CD14-positive monocyte (primary cell): ENCODE measurements at regions not wholly inside any gene's neighbourhood (a gene's known extent, or its start where the extent isn't known, plus 50 kb on each side); places are given as distances from the start of the nearest gene placed in this dataset.

Experiments used
- DNase-seq, 3 donors: peaks; one replicate each; pipeline ENCODE4 v3.0.0-alpha.2; 2011 to 2022
- H2AFZ ChIP-seq: 2 replicates; pipeline ENCODE4 v1.6.0; 2012; ENCODE audit warnings: mild to moderate bottlenecking, low read depth, low read length, inconsistent platforms; ENCODE audit not compliant: insufficient read depth, poor library complexity, severe bottlenecking
- H3K27ac ChIP-seq, 2 donors: 1 replicate in 1 of 2; 2 replicates in 1 of 2; pipeline ENCODE4 v1.5.1; 2012 to 2013; ENCODE audit warnings: low read length in 2 of 2, control low read depth in 1 of 2, inconsistent platforms in 1 of 2, low read depth in 1 of 2, mild to moderate bottlenecking in 1 of 2
- H3K27me3 ChIP-seq, 2 donors: one replicate each; pipeline versions ENCODE4 v1.6.0 to v1.6.1; 2011 to 2013; ENCODE audit warnings: low read length in 2 of 2; ENCODE audit not compliant: control insufficient read depth in 2 of 2, insufficient read depth in 2 of 2
- H3K36me3 ChIP-seq, 2 donors: replicated peaks in 1 of 2; 1 replicate in 1 of 2; 2 replicates in 1 of 2; pipeline versions ENCODE4 v1.5.1 to v1.6.1; 2012 to 2013; ENCODE audit warnings: low read length in 2 of 2, control low read depth in 1 of 2, inconsistent platforms in 1 of 2, mild to moderate bottlenecking in 1 of 2; ENCODE audit not compliant: insufficient read depth in 2 of 2, control insufficient read depth in 1 of 2
- H3K4me1 ChIP-seq, 2 donors: 1 replicate in 1 of 2; 2 replicates in 1 of 2; pipeline versions ENCODE4 v1.5.1 to v1.6.1; 2012 to 2013; ENCODE audit warnings: low read length in 2 of 2, control low read depth in 1 of 2, inconsistent platforms in 1 of 2, mild to moderate bottlenecking in 1 of 2, moderate library complexity in 1 of 2; ENCODE audit not compliant: insufficient read depth in 2 of 2, control insufficient read depth in 1 of 2
- H3K4me2 ChIP-seq: replicated peaks from 2 replicates; pipeline ENCODE3; 2012; ENCODE audit warnings: low read length, moderate library complexity, mild to moderate bottlenecking; ENCODE audit not compliant: poor library complexity, severe bottlenecking; ENCODE audit errors: extremely low read depth
- H3K4me3 ChIP-seq, 3 experiments: fragments of 200-600 bp in 1 of 3; sonication (generic) in 1 of 3; replicated peaks in 1 of 3; 1 replicate in 2 of 3; 2 replicates in 1 of 3; pipeline ENCODE4 v1.5.1; 2011 to 2013; ENCODE audit warnings: low read length in 3 of 3, mild to moderate bottlenecking in 3 of 3, control low read depth in 2 of 3, low read depth in 2 of 3, inconsistent platforms in 1 of 3, moderate library complexity in 1 of 3
- H3K79me2 ChIP-seq: 2 replicates; pipeline ENCODE4 v1.6.0; 2012; ENCODE audit warnings: mild to moderate bottlenecking, control low read depth, inconsistent platforms, low read length, moderate library complexity; ENCODE audit not compliant: insufficient read depth
- H3K9ac ChIP-seq: 2 replicates; pipeline ENCODE4 v1.6.0; 2017; ENCODE audit warnings: low read length, mild to moderate bottlenecking; ENCODE audit not compliant: insufficient read depth, poor library complexity, severe bottlenecking
- H3K9me3 ChIP-seq, 2 donors: replicated peaks in 1 of 2; 1 replicate in 1 of 2; 2 replicates in 1 of 2; pipeline versions ENCODE4 v1.5.1 to v1.6.1; 2012 to 2013; ENCODE audit warnings: low read length in 2 of 2, control low read depth in 1 of 2; ENCODE audit not compliant: control insufficient read depth in 1 of 2, insufficient read depth in 1 of 2
- H4K20me1 ChIP-seq: 2 replicates; pipeline ENCODE4 v1.6.0; 2012; ENCODE audit warnings: mild to moderate bottlenecking, low read length, control low read depth, moderate library complexity; ENCODE audit not compliant: insufficient read depth
- H3K27ac Mint-ChIP-seq, 7 donors: one replicate each; pipeline ENCODE4 v1.8.0; 2020; ENCODE audit warnings: mild to moderate bottlenecking in 7 of 7, mixed read lengths in 7 of 7, moderate library complexity in 6 of 7, inconsistent platforms in 2 of 7
- H3K27me3 Mint-ChIP-seq, 3 donors: one replicate each; pipeline ENCODE4 v1.8.0; 2021 to 2022; ENCODE audit warnings: low read depth in 3 of 3, mild to moderate bottlenecking in 3 of 3, mixed read lengths in 3 of 3, moderate library complexity in 3 of 3, inconsistent platforms in 1 of 3
- H3K36me3 Mint-ChIP-seq, 2 donors: one replicate each; pipeline ENCODE4 v1.8.0; 2020; ENCODE audit warnings: mixed read lengths in 2 of 2, inconsistent platforms in 1 of 2, mild to moderate bottlenecking in 1 of 2
- H3K4me1 Mint-ChIP-seq: one replicate; pipeline ENCODE4 v1.8.0; 2020; ENCODE audit warnings: mild to moderate bottlenecking, mixed read lengths
- H3K4me3 Mint-ChIP-seq, 2 donors: one replicate each; pipeline ENCODE4 v1.8.0; 2020; ENCODE audit warnings: mild to moderate bottlenecking in 2 of 2, mixed read lengths in 2 of 2, moderate library complexity in 1 of 2
- H3K9me3 Mint-ChIP-seq, 7 donors: one replicate each; pipeline ENCODE4 v1.8.0; 2020 to 2022; ENCODE audit warnings: mixed read lengths in 7 of 7, mild to moderate bottlenecking in 6 of 7, moderate library complexity in 6 of 7, inconsistent platforms in 2 of 7
- CTCF ChIP-seq: fragments of 200-600 bp; IDR thresholded peaks from one replicate; pipeline ENCODE4 v1.8.0; 2022; ENCODE audit warnings: antibody characterized with exemption, mild to moderate bottlenecking
- WGBS: methylation state at CpG from one replicate; pipeline ENCODE4 v1.1.5; 2013; ENCODE audit warnings: missing lambda C conversion rate; ENCODE audit not compliant: insufficient coverage; 5-methylcytosine and 5-hydroxymethylcytosine counted together
- intact Hi-C, 2 donors: fragments of 100-400 bp; cut with micrococcal nuclease; formaldehyde crosslinking; loops; one replicate each; pipeline versions ENCODE4 v1.15.0 to v1.15.1; 2023

GRCh38 chr3:10725067-10725466, 91.0 kb upstream of the SLC6A11 start:
- Mint-ChIP-seq H3K27ac (no peak overlapping the region), H3K4me3 (no peak overlapping the region), H3K9me3 (peaks cover 0 to 5% (median 0%) of the 10 kb centered on the region in 7 donors), H3K36me3 (no peaks in the 10 kb centered on the region), H3K4me1 (no peaks in the 10 kb centered on the region), H3K27me3 (peaks cover 15 to 16% (median 16%) of the 10 kb centered on the region in 3 donors)
- no peak overlapping the region for H3K9ac ChIP-seq
- intact Hi-C loops = no loop called here
- 17% methylated on average over 1 of the region's 1 CpG for WGBS
- no peaks in the 10 kb centered on the region for H4K20me1 ChIP-seq
- no peaks in the 10 kb centered on the region for H3K27me3 ChIP-seq
- H3K36me3 ChIP-seq = no peaks in the 10 kb centered on the region
- H2AFZ ChIP-seq = no peak overlapping the region
- TF ChIP-seq CTCF = no peak
- no peaks in the 10 kb centered on the region for H3K4me1 ChIP-seq
- no peak for DNase-seq
- no peak overlapping the region for H3K27ac ChIP-seq
- H3K4me3 ChIP-seq = no peak overlapping the region
- no peaks in the 10 kb centered on the region for H3K79me2 ChIP-seq
- no peak overlapping the region for H3K4me2 ChIP-seq
- no peaks in the 10 kb centered on the region for H3K9me3 ChIP-seq

GRCh38 chr3:10725846-10726245, 90.2 kb upstream of the SLC6A11 start:
- intact Hi-C loops = no loop called here
- H3K9ac ChIP-seq = no peak overlapping the region
- no peaks in the 10 kb centered on the region for H3K27me3 ChIP-seq
- H2AFZ ChIP-seq = no peak overlapping the region
- H3K4me1 Mint-ChIP-seq = no peaks in the 10 kb centered on the region
- 97% methylated on average over 4 of the region's 5 CpGs for WGBS
- no peaks in the 10 kb centered on the region for H3K36me3 ChIP-seq
- peaks cover 0 to 8% (median 5%) of the 10 kb centered on the region in 7 donors for H3K9me3 Mint-ChIP-seq
- no peaks in the 10 kb centered on the region for H3K79me2 ChIP-seq
- peaks cover 0 to 5% of the 10 kb centered on the region in 2 donors for H3K9me3 ChIP-seq
- H3K27me3 Mint-ChIP-seq = peaks cover 12 to 18% (median 16%) of the 10 kb centered on the region in 3 donors
- no peak for TF ChIP-seq CTCF
- no peaks in the 10 kb centered on the region for H3K36me3 Mint-ChIP-seq
- no peaks in the 10 kb centered on the region for H3K4me1 ChIP-seq
- no peak overlapping the region for H3K27ac ChIP-seq
- no peak overlapping the region for H3K4me2 ChIP-seq
- H3K27ac Mint-ChIP-seq = no peak overlapping the region
- no peak for DNase-seq
- H3K4me3 Mint-ChIP-seq = no peak overlapping the region
- no peak overlapping the region for H3K4me3 ChIP-seq
- no peaks in the 10 kb centered on the region for H4K20me1 ChIP-seq
